ENCODE measurements at regions not wholly inside any gene's neighbourhood (a gene's known extent, or its start where the extent isn't known, plus 50 kb on each side); places are given as distances from the start of the nearest gene placed in this dataset.
"Not testable (repeated sequence)": the region's sequence is repeated elsewhere in the genome, so short reads cannot be mapped to it uniquely, and the experiment has no call there.

DNA sequence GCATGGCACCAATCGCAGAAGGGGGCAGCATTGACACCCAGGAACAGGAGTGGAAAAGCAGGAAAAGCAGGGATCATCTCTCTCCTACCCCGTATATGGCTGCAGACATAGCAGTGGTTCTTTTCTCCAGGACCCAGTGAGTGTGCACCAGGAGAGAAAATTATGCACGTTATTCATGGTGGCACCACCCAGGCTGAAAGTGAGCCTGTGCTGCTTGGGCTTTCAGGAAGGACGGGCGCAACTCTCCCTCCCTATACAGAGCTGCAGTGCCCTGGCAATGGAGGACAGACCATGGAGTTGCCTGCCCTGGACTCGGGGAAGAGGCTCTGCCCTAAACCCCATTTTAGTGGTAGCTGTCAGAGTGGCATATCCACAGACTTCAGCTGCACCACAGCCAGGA is 132.1 kb downstream of the PPIAL4A start:
- TF ChIP-seq, protein P1, sequence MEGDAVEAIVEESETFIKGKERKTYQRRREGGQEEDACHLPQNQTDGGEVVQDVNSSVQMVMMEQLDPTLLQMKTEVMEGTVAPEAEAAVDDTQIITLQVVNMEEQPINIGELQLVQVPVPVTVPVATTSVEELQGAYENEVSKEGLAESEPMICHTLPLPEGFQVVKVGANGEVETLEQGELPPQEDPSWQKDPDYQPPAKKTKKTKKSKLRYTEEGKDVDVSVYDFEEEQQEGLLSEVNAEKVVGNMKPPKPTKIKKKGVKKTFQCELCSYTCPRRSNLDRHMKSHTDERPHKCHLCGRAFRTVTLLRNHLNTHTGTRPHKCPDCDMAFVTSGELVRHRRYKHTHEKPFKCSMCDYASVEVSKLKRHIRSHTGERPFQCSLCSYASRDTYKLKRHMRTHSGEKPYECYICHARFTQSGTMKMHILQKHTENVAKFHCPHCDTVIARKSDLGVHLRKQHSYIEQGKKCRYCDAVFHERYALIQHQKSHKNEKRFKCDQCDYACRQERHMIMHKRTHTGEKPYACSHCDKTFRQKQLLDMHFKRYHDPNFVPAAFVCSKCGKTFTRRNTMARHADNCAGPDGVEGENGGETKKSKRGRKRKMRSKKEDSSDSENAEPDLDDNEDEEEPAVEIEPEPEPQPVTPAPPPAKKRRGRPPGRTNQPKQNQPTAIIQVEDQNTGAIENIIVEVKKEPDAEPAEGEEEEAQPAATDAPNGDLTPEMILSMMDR (IDR thresholded peaks at IDR 0.05 in 8 of 11, conservative IDR thresholded peaks at IDR 0.05 in 3 of 11), result not testable (repeated sequence)
- not testable (repeated sequence) for TF ChIP-seq POLR2A (IDR thresholded peaks at IDR 0.05)
